Kidney tubule cell (primary cell): ENCODE measurements at regions not wholly inside any gene's neighbourhood (a gene's known extent, or its start where the extent isn't known, plus 50 kb on each side); places are given as distances from the start of the nearest gene placed in this dataset.

Experiments used
- DNase-seq: peaks from one replicate; pipeline ENCODE4 v3.0.0-alpha.2; 2018; ENCODE audit warnings: low spot score

GRCh38 chr4:45985038-45985437 lies 138.8 kb downstream of the GABRG1 start:
- no peak for DNase-seq

GRCh38 chr4:45971108-45971507 lies 152.7 kb downstream of the GABRG1 start:
- no peak for DNase-seq

- DNase-seq, result no peak
Observed at GRCh38 chr4:45957353-45957752, 166.5 kb downstream of the GABRG1 start.

- no peak for DNase-seq
Observed at GRCh38 chr4:45954276-45954675, 169.6 kb downstream of the GABRG1 start.

- DNase-seq, result no peak
Observed at GRCh38 chr4:45951153-45951552, 172.7 kb downstream of the GABRG1 start.

- DNase-seq, result peak; percentile 39
Observed at GRCh38 chr4:45946699-45947098, 177.2 kb downstream of the GABRG1 start.

- DNase-seq, result no peak
Observed at GRCh38 chr4:45944000-45944399, 179.9 kb downstream of the GABRG1 start.

- DNase-seq, result no peak
Observed at GRCh38 chr4:45939056-45939455, 184.8 kb downstream of the GABRG1 start.

- peak; percentile 55 for DNase-seq
Observed at GRCh38 chr4:45931154-45931553, 192.7 kb downstream of the GABRG1 start.

- no peak for DNase-seq
Observed at GRCh38 chr4:45927641-45928040, 196.2 kb downstream of the GABRG1 start.

- no peak for DNase-seq
Observed at GRCh38 chr4:45925809-45926208, 198.0 kb downstream of the GABRG1 start.

- no peak for DNase-seq
Observed at GRCh38 chr4:45920861-45921260, 203.0 kb downstream of the GABRG1 start.

- DNase-seq, result no peak
Observed at GRCh38 chr4:45910511-45910910, 213.3 kb downstream of the GABRG1 start.

GRCh38 chr4:45897946-45898585 lies 225.8 kb downstream of the GABRG1 start:
- DNase-seq, result no peak

GRCh38 chr4:45883421-45883820 lies 240.4 kb downstream of the GABRG1 start:
- DNase-seq, result no peak

GRCh38 chr4:45876235-45876890 lies 247.5 kb downstream of the GABRG1 start:
- DNase-seq, result no peak

GRCh38 chr4:45869184-45869583 lies 254.7 kb downstream of the GABRG1 start:
- no peak for DNase-seq

GRCh38 chr4:45865781-45866180 lies 258.1 kb downstream of the GABRG1 start:
- no peak for DNase-seq

GRCh38 chr4:45855857-45856256 lies 268.0 kb downstream of the GABRG1 start:
- no peak for DNase-seq

- DNase-seq, result no peak
Observed at GRCh38 chr4:45846016-45846415, 277.8 kb downstream of the GABRG1 start.

GRCh38 chr4:45841791-45842190 lies 282.1 kb downstream of the GABRG1 start:
- DNase-seq, result no peak

GRCh38 chr4:45831692-45832091 lies 292.2 kb downstream of the GABRG1 start:
- DNase-seq, result no peak

GRCh38 chr4:45803994-45804393 lies 319.9 kb downstream of the GABRG1 start:
- no peak for DNase-seq

GRCh38 chr4:45795135-45795534 lies 328.7 kb downstream of the GABRG1 start:
- DNase-seq, result no peak
